B cell (primary cell): ENCODE measurements at regions not wholly inside any gene's neighbourhood (a gene's known extent, or its start where the extent isn't known, plus 50 kb on each side); places are given as distances from the start of the nearest gene placed in this dataset.

ENCODE experiments used
- ATAC-seq: fragments of 200-7000 bp; cut with Tn5 transposase; one replicate; pipeline ENCODE4 v1.10.0; 2021; ENCODE audit warnings: low read depth, mild to moderate bottlenecking, moderate number of reproducible peaks, moderate library complexity
- CTCF ChIA-PET: fragments of 350-600 bp; sonication (Branson Sonifier 250); formaldehyde crosslinking; loops from one replicate; lab custom pipeline; 2021; ENCODE audit warnings: antibody characterized with exemption, inconsistent platforms; lab: Charles Lee
- POLR2A ChIA-PET: fragments of 350-600 bp; sonication (Branson Sonifier 250); formaldehyde crosslinking; loops from one replicate; lab custom pipeline; 2021; ENCODE audit warnings: antibody characterized with exemption; lab: Charles Lee
- DNase-seq: peaks from one replicate; pipeline ENCODE4 v3.0.0; 2013
- H2AFZ ChIP-seq: 2 replicates; pipeline ENCODE4 v1.6.1; 2012; ENCODE audit warnings: mild to moderate bottlenecking, low read depth, low read length; ENCODE audit not compliant: insufficient read depth, poor library complexity, severe bottlenecking
- H3K27ac ChIP-seq, 2 donors: 1 replicate in 1 of 2; 2 replicates in 1 of 2; pipeline ENCODE4 v1.5.1; 2012 to 2013; ENCODE audit warnings: low read length in 2 of 2, mild to moderate bottlenecking in 2 of 2, moderate library complexity in 1 of 2
- H3K27me3 ChIP-seq, 4 experiments: fragments of 200-600 bp in 1 of 4; sonication (generic) in 1 of 4; replicated peaks in 1 of 4; 1 replicate in 2 of 4; 2 replicates in 2 of 4; pipeline versions ENCODE4 v1.6.1 to v1.7.0; 2013 to 2016; ENCODE audit warnings: low read length in 3 of 4, mild to moderate bottlenecking in 2 of 4, mixed read lengths in 1 of 4, moderate library complexity in 1 of 4; ENCODE audit not compliant: insufficient read depth in 4 of 4, control insufficient read depth in 3 of 4; ENCODE audit errors: control extremely low read depth in 1 of 4
- H3K36me3 ChIP-seq, 2 experiments: replicated peaks in 1 of 2; 1 replicate in 1 of 2; 2 replicates in 1 of 2; pipeline versions ENCODE4 v1.6.1 to v1.7.1; 2013; ENCODE audit warnings: low read length in 1 of 2; ENCODE audit not compliant: insufficient read depth in 2 of 2, control insufficient read depth in 1 of 2; ENCODE audit errors: control extremely low read depth in 1 of 2, extremely low read depth in 1 of 2
- H3K4me1 ChIP-seq, 2 donors: fragments of 200-600 bp in 1 of 2; sonication (generic) in 1 of 2; 1 replicate in 1 of 2; 2 replicates in 1 of 2; pipeline versions ENCODE4 v1.5.1 to v1.6.1; 2013 to 2017; ENCODE audit warnings: low read length in 2 of 2; ENCODE audit not compliant: control insufficient read depth in 2 of 2, insufficient read depth in 2 of 2
- H3K4me2 ChIP-seq: replicated peaks from 2 replicates; pipeline ENCODE3; 2012; ENCODE audit warnings: mild to moderate bottlenecking, low read depth, low read length; ENCODE audit not compliant: poor library complexity, severe bottlenecking
- H3K4me3 ChIP-seq, 5 experiments: fragments of 200-600 bp in 1 of 5; sonication (generic) in 1 of 5; 1 replicate in 3 of 5; 2 replicates in 2 of 5; pipeline versions ENCODE4 v1.5.1 to v1.7.0; 2011 to 2016; ENCODE audit warnings: low read length in 4 of 5, mild to moderate bottlenecking in 4 of 5, low read depth in 2 of 5, control low read depth in 1 of 5, moderate library complexity in 1 of 5; ENCODE audit not compliant: insufficient read depth in 1 of 5; ENCODE audit errors: control extremely low read depth in 1 of 5, extremely low read depth in 1 of 5
- H3K79me2 ChIP-seq: fragments of 200-600 bp; sonication (generic); one replicate; pipeline ENCODE4 v1.6.0; 2016; ENCODE audit warnings: low read length; ENCODE audit not compliant: control insufficient read depth, insufficient read depth
- H3K9ac ChIP-seq: fragments of 200-600 bp; sonication (generic); 2 replicates; pipeline ENCODE4 v1.6.1; 2017; ENCODE audit warnings: mild to moderate bottlenecking, low read length, moderate library complexity
- H3K9me3 ChIP-seq, 3 donors: one replicate each; pipeline versions ENCODE4 v1.6.1 to v1.7.1; 2013; ENCODE audit warnings: low read length in 2 of 3; ENCODE audit not compliant: control insufficient read depth in 2 of 3, insufficient read depth in 1 of 3; ENCODE audit errors: control extremely low read depth in 1 of 3
- H4K20me1 ChIP-seq: 2 replicates; pipeline ENCODE4 v1.6.0; 2012; ENCODE audit warnings: mild to moderate bottlenecking, low read length; ENCODE audit not compliant: insufficient read depth, control insufficient read depth, poor library complexity, severe bottlenecking
- H3K27ac Mint-ChIP-seq: one replicate; pipeline ENCODE4 v1.8.0; 2021; ENCODE audit warnings: mixed read lengths
- H3K27me3 Mint-ChIP-seq: one replicate; pipeline ENCODE4 v1.8.0; 2021; ENCODE audit warnings: mixed read lengths
- H3K4me1 Mint-ChIP-seq: one replicate; pipeline ENCODE4 v1.8.0; 2021; ENCODE audit warnings: mixed read lengths
- H3K4me3 Mint-ChIP-seq: one replicate; pipeline ENCODE4 v1.8.0; 2021; ENCODE audit warnings: mixed read lengths
- H3K9me3 Mint-ChIP-seq: one replicate; pipeline ENCODE4 v1.8.0; 2022; ENCODE audit warnings: mixed read lengths; ENCODE audit not compliant: insufficient read depth
- CTCF ChIP-seq: fragments of 200-600 bp; IDR thresholded peaks from one replicate; pipeline ENCODE4 v1.8.0; 2022; ENCODE audit warnings: antibody characterized with exemption, mild to moderate bottlenecking
- EZH2 ChIP-seq: IDR thresholded peaks from 2 replicates; pipeline ENCODE4 v1.6.1; 2012; ENCODE audit warnings: borderline replicate concordance, low read depth, mild to moderate bottlenecking, moderate library complexity, low read length; ENCODE audit not compliant: insufficient read depth, poor library complexity, severe bottlenecking
- WGBS: methylation state at CpG from one replicate; pipeline ENCODE4 v1.1.5; 2013; ENCODE audit warnings: missing lambda C conversion rate; ENCODE audit not compliant: insufficient coverage; 5-methylcytosine and 5-hydroxymethylcytosine counted together
- intact Hi-C: fragments of 100-400 bp; cut with micrococcal nuclease; formaldehyde crosslinking; loops from one replicate; pipeline ENCODE4 v1.10.0; 2022

DNA sequence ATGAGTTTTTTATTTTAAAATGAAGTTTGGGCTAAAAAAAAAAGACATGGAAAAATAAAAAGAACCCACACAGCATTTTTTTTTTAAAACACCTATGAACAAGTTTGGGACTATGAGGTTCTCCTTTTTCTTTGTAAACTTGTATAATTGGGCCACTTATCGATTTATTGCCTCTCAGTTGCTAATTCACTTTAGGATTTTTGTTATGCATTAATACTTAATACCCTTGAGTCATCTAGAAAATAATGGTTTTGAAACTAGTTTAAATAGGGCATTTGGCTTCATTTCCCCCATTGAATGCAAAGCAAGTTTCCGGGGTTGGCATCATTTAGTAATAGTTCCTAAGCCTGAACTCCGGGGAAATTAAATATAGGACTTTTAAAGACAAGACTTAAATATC, 312.8 kb upstream of the RGS6 start:
- Mint-ChIP-seq H3K27me3 (no peaks in the 10 kb centered on the region), H3K27ac (no peak overlapping the region), H3K9me3 (no peaks in the 10 kb centered on the region), H3K4me1 (peaks cover 35% of the 10 kb centered on the region), H3K4me3 (no peak overlapping the region)
- H3K79me2 ChIP-seq = peaks cover 11% of the 10 kb centered on the region
- peaks cover 0 to 5% of the 10 kb centered on the region in 2 donors for H3K4me1 ChIP-seq
- WGBS = no CpG with 5 or more reads among the region's 3 CpGs
- H3K27me3 ChIP-seq = no peaks in the 10 kb centered on the region
- H2AFZ ChIP-seq = no peak overlapping the region
- no peak overlapping the region for H3K27ac ChIP-seq
- no peak overlapping the region for H3K4me2 ChIP-seq
- H3K9ac ChIP-seq = no peak overlapping the region
- H4K20me1 ChIP-seq = peaks cover 11% of the 10 kb centered on the region
- peaks cover 2 to 28% of the 10 kb centered on the region in 2 experiments for H3K36me3 ChIP-seq
- DNase-seq (no peak), ATAC-seq (no peak)
- H3K9me3 ChIP-seq = no peaks in the 10 kb centered on the region
- no peak overlapping the region for H3K4me3 ChIP-seq
- intact Hi-C loops = no loop called here
- ChIA-PET CTCF (no interaction called here), POLR2A (no interaction called here)
- no peak for TF ChIP-seq EZH2
- TF ChIP-seq CTCF = no peak

GRCh38 chr14:71620401-71620800, 311.8 kb upstream of the RGS6 start:
- H3K27ac Mint-ChIP-seq = peak overlapping the region; percentile 1
- Histone ChIP-seq H3K4me3 (no peak overlapping the region), H3K79me2 (peaks cover 7% of the 10 kb centered on the region), H3K27me3 (no peaks in the 10 kb centered on the region), H3K9me3 (no peaks in the 10 kb centered on the region), H4K20me1 (peaks cover 7% of the 10 kb centered on the region), H3K36me3 (peaks cover 2 to 32% of the 10 kb centered on the region in 2 experiments), H3K4me2 (no peak overlapping the region), H3K27ac (no peak overlapping the region), H3K9ac (no peak overlapping the region), H2AFZ (no peak overlapping the region), H3K4me1 (peaks cover 0 to 5% of the 10 kb centered on the region in 2 donors)
- DNase-seq (no peak), ATAC-seq (no peak)
- intact Hi-C loops = no loop called here
- WGBS = 100% methylated on average over 2 of the region's 2 CpGs
- ChIA-PET CTCF (no interaction called here), POLR2A (no interaction called here)
- no peaks in the 10 kb centered on the region for H3K9me3 Mint-ChIP-seq
- H3K27me3 Mint-ChIP-seq = no peaks in the 10 kb centered on the region
- TF ChIP-seq EZH2 (no peak), CTCF (no peak)
- no peak overlapping the region for H3K4me3 Mint-ChIP-seq
- H3K4me1 Mint-ChIP-seq = peaks cover 31% of the 10 kb centered on the region
